NCI-H128 (cell line): ENCODE measurements at regions not wholly inside any gene's neighbourhood (a gene's known extent, or its start where the extent isn't known, plus 50 kb on each side); places are given as distances from the start of the nearest gene placed in this dataset.

Experiments used
- DNase-seq: peaks from one replicate; lab custom pipeline; 2025; ENCODE audit not compliant: unreplicated experiment; lab: John Stamatoyannopoulos, UW

- no peak for DNase-seq
These were observed 473.6 kb downstream of the SI start for GRCh38 chr3:164604687-164605086.

DNA sequence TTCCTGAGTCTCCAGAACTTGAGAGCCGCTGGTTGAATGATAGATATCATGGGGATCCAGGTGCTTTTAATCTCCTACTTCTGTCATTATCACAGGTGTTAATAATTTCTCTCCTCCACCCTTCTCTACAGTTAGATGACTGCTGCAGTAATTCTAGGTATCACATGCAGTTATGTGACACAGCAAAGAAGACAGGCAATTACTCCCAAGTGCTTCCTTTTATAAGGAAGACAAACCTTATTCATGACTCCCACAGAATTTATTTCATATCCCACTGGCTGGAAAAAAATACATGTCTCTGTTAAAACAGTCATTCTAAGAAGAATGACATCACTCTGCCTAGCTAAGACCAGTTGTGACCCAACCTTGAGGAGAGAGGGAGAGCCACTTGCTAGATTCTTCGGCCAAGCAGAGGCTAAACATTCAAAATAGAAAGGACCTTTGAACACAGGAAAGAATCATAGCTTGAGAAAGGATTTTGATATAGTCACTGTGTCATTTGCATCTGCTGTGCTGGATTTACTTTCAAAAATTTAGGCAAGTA is 500.6 kb downstream of the SI start:
- no peak for DNase-seq

GRCh38 chr3:164572436-164572835 is 505.9 kb downstream of the SI start:
- DNase-seq = no peak

DNA sequence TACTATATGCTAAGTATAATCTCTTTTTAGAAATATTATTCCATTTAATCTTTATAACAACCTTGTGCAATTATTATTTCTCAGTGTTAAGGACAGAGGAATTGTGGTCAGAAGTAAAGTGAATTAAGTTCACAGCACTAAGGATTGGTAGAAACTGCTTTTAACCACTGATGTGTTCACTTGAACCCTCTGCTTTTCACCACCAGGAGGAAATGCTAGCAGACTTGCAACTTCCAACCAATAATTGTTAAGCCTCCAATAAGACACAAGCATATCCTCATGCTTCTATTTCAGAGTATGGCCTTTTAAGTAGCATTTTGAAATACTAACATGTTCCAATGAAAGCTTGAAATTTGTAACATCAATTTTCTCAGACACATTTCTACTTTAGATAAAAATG is 527.4 kb downstream of the SI start:
- no peak for DNase-seq

GRCh38 chr3:164539215-164539614 is 539.1 kb downstream of the SI start:
- DNase-seq = no peak

- DNase-seq = no peak
These were observed 540.8 kb downstream of the SI start for GRCh38 chr3:164537485-164537884.

DNA sequence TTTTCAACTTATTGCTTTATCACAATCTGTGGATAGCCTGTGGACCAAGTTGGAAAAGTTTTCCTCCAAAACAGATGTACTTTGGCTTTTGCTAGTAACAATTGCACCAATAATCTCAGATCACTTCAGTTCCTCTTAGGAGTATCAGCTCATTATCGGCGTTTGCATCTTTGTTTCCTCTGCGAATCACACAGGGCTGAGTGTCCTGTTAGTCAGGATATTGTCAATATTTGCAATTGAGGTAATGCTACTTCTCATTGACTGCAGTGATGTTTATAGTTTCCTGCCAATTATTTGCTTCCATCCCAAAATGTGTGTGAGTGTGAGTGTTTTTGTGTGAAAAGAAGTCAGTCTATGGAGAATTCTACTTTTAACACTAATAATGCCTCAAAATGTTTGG is 545.0 kb downstream of the SI start:
- no peak for DNase-seq

GRCh38 chr3:164526250-164526649 is 552.0 kb downstream of the SI start:
- DNase-seq = no peak

DNA sequence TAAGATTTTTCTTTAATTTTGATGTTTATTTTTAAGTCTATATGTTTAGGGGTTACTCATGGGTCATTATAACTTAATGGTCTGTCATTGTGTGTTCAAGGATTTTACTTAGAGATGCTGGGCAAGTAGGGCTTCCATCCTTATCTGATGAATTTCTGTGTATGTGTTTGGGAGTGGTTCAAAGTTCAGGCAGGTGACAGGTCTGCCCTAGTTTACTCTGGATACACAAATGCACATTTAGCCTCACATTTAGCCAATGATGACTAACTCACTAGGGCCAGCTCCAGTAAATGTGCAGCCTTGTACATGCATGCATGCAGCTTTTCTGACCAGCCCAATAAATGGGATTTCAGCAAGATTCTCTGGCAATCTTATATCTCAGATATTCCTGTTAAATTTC is 554.1 kb downstream of the SI start:
- DNase-seq = no peak

DNA sequence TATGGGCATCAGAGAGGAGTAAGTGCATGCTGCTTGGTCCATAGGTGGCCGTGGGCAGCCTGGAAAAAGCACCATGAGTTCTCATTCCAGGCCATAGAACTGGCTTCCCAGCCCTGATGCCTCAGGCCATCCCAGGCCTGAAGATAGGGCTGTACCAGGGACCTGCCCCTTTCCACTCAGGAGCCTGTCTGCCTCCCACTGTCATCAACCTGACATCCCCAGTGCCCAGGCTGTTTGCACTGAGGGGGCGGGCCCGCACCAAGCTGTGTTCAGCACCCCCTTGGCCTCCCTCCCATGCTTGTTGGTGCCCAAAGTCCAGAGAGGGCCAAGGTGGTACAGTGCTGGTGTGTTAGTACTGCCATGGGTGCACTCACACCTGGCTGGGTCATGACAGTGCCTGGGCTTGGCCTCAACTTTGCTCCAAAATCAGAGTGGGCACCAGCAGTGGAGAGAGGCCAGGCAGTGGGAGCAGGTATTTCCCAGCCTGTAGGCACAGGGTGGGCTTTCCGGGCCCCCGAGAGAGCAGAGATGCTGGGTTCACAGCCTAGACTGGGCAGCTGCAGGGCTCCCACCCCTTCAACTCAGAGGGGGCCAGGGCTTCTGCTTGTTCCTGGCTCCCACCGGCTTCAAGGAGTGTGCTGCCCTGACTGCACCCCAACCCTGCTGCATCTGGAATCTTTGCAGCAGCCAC is 556.1 kb downstream of the SI start:
- no peak for DNase-seq

GRCh38 chr3:164521644-164522043 is 556.7 kb downstream of the SI start:
- DNase-seq = no peak

GRCh38 chr3:164521139-164521538 is 557.2 kb downstream of the SI start:
- DNase-seq = no peak

GRCh38 chr3:164515256-164515655 is 563.0 kb downstream of the SI start:
- no peak for DNase-seq

DNA sequence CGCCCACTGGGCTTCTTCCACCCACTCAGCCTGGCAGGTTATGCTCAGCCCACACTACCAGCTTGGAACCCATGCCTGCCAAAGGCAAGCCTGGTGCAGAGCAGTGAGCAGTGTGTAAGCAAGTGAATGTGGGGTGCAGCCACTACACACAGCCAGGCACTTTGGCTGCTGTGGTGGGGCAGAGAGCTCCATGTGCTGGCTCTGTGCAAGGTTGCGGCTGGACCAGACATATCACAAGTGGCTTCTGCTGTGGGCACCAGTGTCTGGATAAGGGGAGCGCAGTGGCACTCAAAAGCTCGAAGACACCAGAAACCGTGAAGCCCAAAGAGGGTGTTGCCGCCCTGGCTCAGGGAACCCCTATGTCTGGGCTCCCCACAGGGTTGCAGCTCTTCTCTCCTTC is 563.7 kb downstream of the SI start:
- DNase-seq = no peak

DNA sequence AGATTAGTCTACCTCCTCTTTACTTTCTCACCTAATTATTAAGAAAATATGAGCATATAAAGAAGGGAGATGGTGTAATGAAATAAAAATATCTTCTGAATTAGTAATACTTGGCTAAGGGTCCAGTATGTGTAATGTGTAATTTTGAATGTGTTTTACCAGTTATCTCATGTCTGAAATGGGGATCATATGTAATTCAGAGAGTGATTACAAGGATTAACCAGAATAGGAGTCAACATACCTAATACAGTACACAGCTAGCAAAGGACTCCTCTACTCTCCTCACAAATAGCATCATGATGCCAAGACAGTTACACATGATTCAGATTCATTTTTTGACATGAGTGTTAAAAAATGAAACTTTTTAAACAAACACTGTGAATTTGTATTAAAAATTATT is 570.4 kb downstream of the SI start:
- no peak for DNase-seq

GRCh38 chr3:164498917-164499316 is 579.4 kb downstream of the SI start:
- no peak for DNase-seq

DNA sequence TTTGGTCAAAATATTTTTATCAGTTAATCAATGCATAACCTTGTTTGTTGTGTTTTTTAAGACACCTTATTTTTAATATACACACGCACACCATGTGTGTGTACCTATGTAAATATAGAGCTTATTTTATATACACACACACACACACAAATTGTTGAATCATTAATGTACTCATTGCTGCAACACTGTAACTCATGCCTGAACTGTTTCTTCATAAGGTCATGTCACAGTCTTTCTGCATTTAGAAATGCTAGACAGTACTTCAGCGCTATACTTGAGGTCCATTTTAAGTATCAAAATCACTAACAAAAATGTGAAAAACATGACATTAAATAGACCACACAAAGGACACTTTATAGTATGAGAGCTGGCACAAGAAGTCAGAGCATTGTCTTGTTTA is 589.4 kb downstream of the SI start:
- DNase-seq = no peak

GRCh38 chr3:164486150-164486549 is 592.1 kb downstream of the SI start:
- DNase-seq = no peak

DNA sequence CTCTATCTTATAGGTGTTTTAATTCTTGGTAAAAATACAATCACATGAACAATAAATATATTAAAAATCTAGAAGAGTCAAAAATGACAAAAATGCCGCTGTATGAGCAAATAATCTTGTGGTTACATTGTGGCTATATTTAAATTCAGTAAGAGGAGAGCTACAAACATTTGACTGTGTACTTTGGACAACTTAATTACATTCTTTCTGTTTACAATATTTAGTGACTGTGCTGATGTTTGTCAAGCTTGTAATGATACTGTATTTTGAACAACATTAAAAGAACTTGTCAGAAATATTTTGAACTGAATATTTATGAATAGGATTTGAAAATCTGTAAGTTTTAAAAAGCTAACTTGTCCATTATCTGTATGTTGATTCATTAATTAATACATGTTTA is 598.3 kb downstream of the SI start:
- DNase-seq = no peak

DNA sequence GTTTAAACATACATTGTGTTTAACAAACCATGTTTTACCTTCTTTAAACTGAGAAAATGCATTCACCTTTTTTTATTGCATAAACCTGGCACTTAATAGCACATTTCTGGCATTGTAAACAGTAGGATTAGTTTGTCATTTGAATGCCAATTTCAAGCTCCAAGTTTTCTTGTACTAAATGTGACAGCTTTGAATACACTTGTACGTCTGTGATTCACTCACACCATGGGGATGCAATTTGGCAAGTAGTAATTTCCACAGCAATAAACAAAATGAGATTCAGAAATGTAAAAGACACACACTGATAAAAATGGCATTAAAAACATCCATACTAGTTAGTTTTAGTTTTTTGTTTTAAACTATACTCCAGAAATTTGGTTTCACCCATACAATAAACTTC is 598.9 kb downstream of the SI start:
- no peak for DNase-seq

GRCh38 chr3:164478323-164478722 is 600.0 kb downstream of the SI start:
- DNase-seq = no peak

DNA sequence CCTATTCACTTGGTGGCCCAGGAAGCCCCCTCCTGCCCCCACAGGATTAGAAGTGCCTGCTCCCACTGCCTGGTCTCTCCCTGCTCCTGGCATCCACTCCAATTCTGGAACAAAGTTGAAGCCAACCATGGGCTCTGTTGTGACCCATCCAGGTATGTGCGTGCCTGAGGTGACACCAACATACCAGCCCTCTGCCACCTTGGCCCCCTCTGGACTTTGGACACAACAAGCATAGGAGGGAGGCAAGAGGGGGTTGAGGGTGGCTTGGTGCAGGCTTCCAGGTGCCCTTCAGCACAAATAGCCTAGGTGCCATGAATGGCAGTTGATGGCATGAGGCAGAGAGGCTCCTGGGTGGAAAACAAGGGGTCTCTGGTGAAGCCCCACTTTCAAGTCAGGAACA is 600.9 kb downstream of the SI start:
- DNase-seq = no peak

GRCh38 chr3:164476631-164477030 is 601.7 kb downstream of the SI start:
- DNase-seq = no peak
